ENCODE measurements at regions not wholly inside any gene's neighbourhood (a gene's known extent, or its start where the extent isn't known, plus 50 kb on each side); places are given as distances from the start of the nearest gene placed in this dataset.

- H3K36me3 ChIP-seq: no peaks in the 10 kb centered on the region
- no peak for DNase-seq (ENCODE audit: low spot score in 2 of 2)
- TF ChIP-seq POLR2AphosphoS5 (IDR thresholded peaks at IDR 0.05) (no peak), CTCF (IDR thresholded peaks at IDR 0.05) (no peak), POLR2A (IDR thresholded peaks at IDR 0.05) (no peak), EP300 (IDR thresholded peaks at IDR 0.05) (no peak)
- 65% methylated on average over 3 of the region's 3 CpGs for WGBS
- H3K4me3 ChIP-seq: no peak overlapping the region
- no peak overlapping the region for H3K27ac ChIP-seq
- no peaks in the 10 kb centered on the region for H3K9me3 ChIP-seq
- H3K4me1 ChIP-seq: no peaks in the 10 kb centered on the region
- no peaks in the 10 kb centered on the region for H3K27me3 ChIP-seq
These were observed 119.5 kb upstream of the TRPC7 start for GRCh38 chr5:136484808-136485325.

DNA sequence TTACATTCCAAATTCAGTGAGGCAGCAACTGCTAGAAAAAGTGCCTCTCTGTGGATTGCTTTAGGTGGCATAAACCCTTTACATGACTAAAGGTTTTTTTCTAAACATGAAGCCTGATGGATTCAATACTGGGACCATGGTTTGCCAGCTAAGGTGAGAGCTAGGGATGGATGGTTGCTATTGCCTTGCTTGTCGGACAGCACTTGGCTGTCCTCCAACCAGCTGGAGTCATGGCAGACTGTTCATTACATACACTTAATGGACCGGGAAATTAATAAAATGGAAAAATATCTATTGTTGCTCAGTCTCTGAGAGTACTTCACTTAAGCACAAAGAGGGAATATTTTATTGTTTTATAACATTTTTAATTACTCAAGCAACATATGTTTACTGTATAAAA lies 116.9 kb upstream of the TRPC7 start:
- H3K9me3 ChIP-seq: no peaks in the 10 kb centered on the region
- 77% methylated on average over 2 of the region's 2 CpGs for WGBS
- H3K27ac ChIP-seq: no peak overlapping the region
- H3K36me3 ChIP-seq: no peaks in the 10 kb centered on the region
- no peak overlapping the region for H3K4me3 ChIP-seq
- TF ChIP-seq POLR2AphosphoS5 (IDR thresholded peaks at IDR 0.05): no peak
- TF ChIP-seq POLR2A (IDR thresholded peaks at IDR 0.05): no peak
- TF ChIP-seq EP300 (IDR thresholded peaks at IDR 0.05): no peak
- no peak for DNase-seq (ENCODE audit: low spot score in 2 of 2)
- no peaks in the 10 kb centered on the region for H3K27me3 ChIP-seq
- H3K4me1 ChIP-seq: no peaks in the 10 kb centered on the region

DNA sequence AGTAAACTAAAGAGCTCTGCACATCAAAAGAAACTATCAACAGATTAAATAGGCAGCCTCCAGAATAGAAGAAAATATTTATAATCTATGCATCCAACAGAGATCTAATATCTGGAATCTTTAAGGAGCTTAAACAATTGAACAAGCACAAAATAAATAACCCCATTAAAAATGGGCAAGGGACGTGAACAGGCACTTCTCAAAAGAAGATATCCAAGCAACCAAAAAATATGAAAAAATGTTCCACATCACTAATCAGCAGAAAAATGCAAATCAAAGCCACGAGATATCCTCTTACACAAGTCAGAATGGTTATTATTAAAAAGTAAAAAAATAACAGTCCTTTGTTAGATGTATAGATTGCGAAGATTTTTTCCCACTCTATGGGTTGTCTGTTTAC lies 109.1 kb upstream of the TRPC7 start:
- no peak overlapping the region for H3K27ac ChIP-seq
- DNase-seq (ENCODE audit: low spot score in 2 of 2): no peak
- no peaks in the 10 kb centered on the region for H3K36me3 ChIP-seq
- no peak overlapping the region for H3K4me3 ChIP-seq
- H3K4me1 ChIP-seq: no peaks in the 10 kb centered on the region
- 81% methylated on average over 3 of the region's 3 CpGs for WGBS
- H3K27me3 ChIP-seq: no peaks in the 10 kb centered on the region
- TF ChIP-seq POLR2AphosphoS5 (IDR thresholded peaks at IDR 0.05): no peak
- TF ChIP-seq POLR2A (IDR thresholded peaks at IDR 0.05): no peak
- no peak for TF ChIP-seq CTCF (IDR thresholded peaks at IDR 0.05)
- no peak for TF ChIP-seq EP300 (IDR thresholded peaks at IDR 0.05)
- H3K9me3 ChIP-seq: peaks cover 9% of the 10 kb centered on the region

- WGBS: 48% methylated on average over 1 of the region's 1 CpG
- no peak for DNase-seq (ENCODE audit: low spot score in 2 of 2)
- no peaks in the 10 kb centered on the region for H3K27me3 ChIP-seq
- no peak overlapping the region for H3K4me3 ChIP-seq
- H3K36me3 ChIP-seq: no peaks in the 10 kb centered on the region
- H3K9me3 ChIP-seq: no peaks in the 10 kb centered on the region
- TF ChIP-seq CTCF (IDR thresholded peaks at IDR 0.05) (no peak), POLR2A (IDR thresholded peaks at IDR 0.05) (no peak), POLR2AphosphoS5 (IDR thresholded peaks at IDR 0.05) (no peak), EP300 (IDR thresholded peaks at IDR 0.05) (no peak)
- no peak overlapping the region for H3K27ac ChIP-seq
- no peaks in the 10 kb centered on the region for H3K4me1 ChIP-seq
These were observed 102.3 kb upstream of the TRPC7 start for GRCh38 chr5:136467632-136468031.

- H3K4me1 ChIP-seq: no peaks in the 10 kb centered on the region
- no peaks in the 10 kb centered on the region for H3K9me3 ChIP-seq
- H3K4me3 ChIP-seq: no peak overlapping the region
- no peak overlapping the region for H3K27ac ChIP-seq
- no peak for DNase-seq (ENCODE audit: low spot score in 2 of 2)
- no peaks in the 10 kb centered on the region for H3K27me3 ChIP-seq
- no peak for TF ChIP-seq EP300 (IDR thresholded peaks at IDR 0.05)
- no peak for TF ChIP-seq CTCF (IDR thresholded peaks at IDR 0.05)
- no peak for TF ChIP-seq POLR2AphosphoS5 (IDR thresholded peaks at IDR 0.05)
- no peak for TF ChIP-seq POLR2A (IDR thresholded peaks at IDR 0.05)
- 43% methylated on average over 3 of the region's 3 CpGs for WGBS
- H3K36me3 ChIP-seq: no peaks in the 10 kb centered on the region
These were observed 100.7 kb upstream of the TRPC7 start for GRCh38 chr5:136466041-136466415.

- DNase-seq (ENCODE audit: low spot score in 2 of 2): no peak
- Histone ChIP-seq H3K36me3 (no peaks in the 10 kb centered on the region), H3K27me3 (no peaks in the 10 kb centered on the region), H3K4me3 (no peak overlapping the region), H3K27ac (no peak overlapping the region), H3K4me1 (no peaks in the 10 kb centered on the region), H3K9me3 (no peaks in the 10 kb centered on the region)
- 88% methylated on average over 1 of the region's 1 CpG for WGBS
- no peak for TF ChIP-seq POLR2A (IDR thresholded peaks at IDR 0.05)
- TF ChIP-seq EP300 (IDR thresholded peaks at IDR 0.05): no peak
- no peak for TF ChIP-seq CTCF (IDR thresholded peaks at IDR 0.05)
- no peak for TF ChIP-seq POLR2AphosphoS5 (IDR thresholded peaks at IDR 0.05)
These were observed 93.1 kb upstream of the TRPC7 start for GRCh38 chr5:136458481-136458880.
